ACC112 (cell line): ENCODE measurements at regions not wholly inside any gene's neighbourhood (a gene's known extent, or its start where the extent isn't known, plus 50 kb on each side); places are given as distances from the start of the nearest gene placed in this dataset.

Experiments
- H2AFZ ChIP-seq: fragments of 200-600 bp; sonication (generic); one replicate; pipeline ENCODE4 v1.6.0; 2017; ENCODE audit warnings: antibody characterized with exemption, low read length; ENCODE audit not compliant: unreplicated experiment
- H3K27ac ChIP-seq: fragments of 200-600 bp; sonication (generic); 2 replicates; pipeline ENCODE4 v1.5.1; 2014; ENCODE audit warnings: low read depth, mild to moderate bottlenecking, antibody characterized with exemption, low read length, moderate library complexity
- H3K27me3 ChIP-seq: fragments of 200-600 bp; sonication (generic); 2 replicates; pipeline ENCODE4 v1.6.1; 2014; ENCODE audit warnings: mild to moderate bottlenecking, antibody characterized with exemption, low read length, moderate library complexity, mixed read lengths; ENCODE audit not compliant: insufficient read depth
- H3K36me3 ChIP-seq: fragments of 200-600 bp; sonication (generic); 2 replicates; pipeline ENCODE4 v1.6.1; 2016; ENCODE audit warnings: mild to moderate bottlenecking, antibody characterized with exemption, low read length, moderate library complexity, mixed read lengths; ENCODE audit not compliant: insufficient read depth
- H3K4me1 ChIP-seq: fragments of 200-600 bp; sonication (generic); one replicate; pipeline ENCODE4 v1.6.1; 2016; ENCODE audit warnings: low read length, mixed read lengths; ENCODE audit not compliant: insufficient read depth, unreplicated experiment, control insufficient read depth
- H3K4me3 ChIP-seq: fragments of 200-600 bp; sonication (generic); 2 replicates; pipeline ENCODE4 v1.5.1; 2014; ENCODE audit warnings: mild to moderate bottlenecking, low read depth, low read length
- H3K79me2 ChIP-seq: fragments of 200-600 bp; sonication (generic); one replicate; pipeline ENCODE4 v1.6.0; 2016; ENCODE audit warnings: low read length; ENCODE audit not compliant: control insufficient read depth, unreplicated experiment, insufficient read depth

- Histone ChIP-seq H3K36me3 (no peaks in the 10 kb centered on the region), H3K27me3 (peaks cover 3% of the 10 kb centered on the region; the same call in 1 of the 2 replicates), H3K4me3 (no peak overlapping the region)
Measured at GRCh38 chr5:57608542-57608941, 125.9 kb upstream of the ACTBL2 start.

DNA sequence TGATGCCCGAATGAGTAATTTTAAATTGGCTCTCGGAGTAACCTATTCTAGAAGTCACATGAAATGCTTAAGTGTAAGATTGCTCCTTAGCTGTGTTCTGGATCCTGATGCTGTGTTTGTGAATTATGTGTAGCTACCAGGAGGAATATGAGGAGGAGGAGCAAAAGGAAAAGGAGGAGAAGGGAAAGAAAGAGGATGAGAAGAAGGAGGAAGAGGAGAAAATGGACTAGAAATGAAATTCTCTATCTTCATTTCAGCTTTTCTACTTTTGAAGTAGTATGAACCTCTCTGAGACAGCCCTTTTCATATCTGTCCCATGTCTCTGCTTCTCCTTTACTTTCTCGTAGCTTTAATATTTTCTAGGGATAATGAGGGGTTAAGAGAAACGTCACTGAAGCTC is 119.4 kb upstream of the ACTBL2 start:
- H3K4me1 ChIP-seq: no peaks in the 10 kb centered on the region
- no peaks in the 10 kb centered on the region for H3K79me2 ChIP-seq
- peaks cover 15% of the 10 kb centered on the region for H3K27me3 ChIP-seq
- no peak overlapping the region for H3K4me3 ChIP-seq
- no peaks in the 10 kb centered on the region for H3K36me3 ChIP-seq
- H3K27ac ChIP-seq: no peak overlapping the region
- no peak overlapping the region for H2AFZ ChIP-seq

More at GRCh38 chr5:57608542-57608941, 125.9 kb upstream of the ACTBL2 start:
- no peak overlapping the region for H2AFZ ChIP-seq
- H3K27ac ChIP-seq: no peak overlapping the region
- H3K79me2 ChIP-seq: no peaks in the 10 kb centered on the region
- no peaks in the 10 kb centered on the region for H3K4me1 ChIP-seq

DNA sequence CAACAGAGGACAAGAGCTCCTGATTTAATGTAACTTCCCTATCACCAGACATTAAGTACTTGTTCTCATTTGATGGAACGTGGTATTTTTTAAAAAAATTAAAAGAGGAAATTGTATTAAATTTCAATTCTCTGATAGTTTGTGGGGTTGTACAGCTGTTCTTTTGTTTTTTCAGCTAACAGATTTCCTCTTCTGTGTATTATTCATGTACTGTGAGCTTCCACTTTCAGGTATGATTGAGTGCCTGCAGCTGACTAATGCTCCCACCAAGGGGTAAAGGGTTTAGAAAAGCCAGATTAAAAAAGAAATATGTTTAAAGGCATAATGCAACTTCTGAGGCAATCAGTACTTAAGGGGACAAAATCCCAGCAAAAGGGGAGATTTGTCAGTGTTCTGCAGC is 117.7 kb upstream of the ACTBL2 start:
- Histone ChIP-seq H3K79me2 (no peaks in the 10 kb centered on the region), H3K27ac (no peak overlapping the region), H3K36me3 (no peaks in the 10 kb centered on the region), H3K4me1 (no peaks in the 10 kb centered on the region), H3K27me3 (peaks cover 15% of the 10 kb centered on the region), H3K4me3 (no peak overlapping the region), H2AFZ (no peak overlapping the region)

GRCh38 chr5:57598756-57599155 is 116.1 kb upstream of the ACTBL2 start:
- Histone ChIP-seq H3K4me3 (no peak overlapping the region), H3K4me1 (no peaks in the 10 kb centered on the region), H2AFZ (peak overlapping the region; percentile 69), H3K27me3 (peaks cover 14% of the 10 kb centered on the region), H3K36me3 (no peaks in the 10 kb centered on the region), H3K79me2 (no peaks in the 10 kb centered on the region), H3K27ac (no peak overlapping the region)

GRCh38 chr5:57598097-57598496 is 115.5 kb upstream of the ACTBL2 start:
- H3K4me3 ChIP-seq: no peak overlapping the region
- H3K27me3 ChIP-seq: peaks cover 12% of the 10 kb centered on the region
- H3K79me2 ChIP-seq: no peaks in the 10 kb centered on the region
- H2AFZ ChIP-seq: no peak overlapping the region
- H3K4me1 ChIP-seq: no peaks in the 10 kb centered on the region
- no peaks in the 10 kb centered on the region for H3K36me3 ChIP-seq
- no peak overlapping the region for H3K27ac ChIP-seq

GRCh38 chr5:57595523-57595991 is 112.9 kb upstream of the ACTBL2 start:
- no peaks in the 10 kb centered on the region for H3K4me1 ChIP-seq
- H3K4me3 ChIP-seq: no peak overlapping the region
- no peak overlapping the region for H2AFZ ChIP-seq
- no peaks in the 10 kb centered on the region for H3K27me3 ChIP-seq
- no peaks in the 10 kb centered on the region for H3K36me3 ChIP-seq
- H3K79me2 ChIP-seq: no peaks in the 10 kb centered on the region
- H3K27ac ChIP-seq: no peak overlapping the region

- Histone ChIP-seq H3K27ac (no peak overlapping the region), H3K4me3 (no peak overlapping the region), H3K4me1 (no peaks in the 10 kb centered on the region), H3K36me3 (no peaks in the 10 kb centered on the region), H3K27me3 (no peaks in the 10 kb centered on the region), H3K79me2 (no peaks in the 10 kb centered on the region), H2AFZ (no peak overlapping the region)
Measured at GRCh38 chr5:57594436-57594835, 111.8 kb upstream of the ACTBL2 start.

DNA sequence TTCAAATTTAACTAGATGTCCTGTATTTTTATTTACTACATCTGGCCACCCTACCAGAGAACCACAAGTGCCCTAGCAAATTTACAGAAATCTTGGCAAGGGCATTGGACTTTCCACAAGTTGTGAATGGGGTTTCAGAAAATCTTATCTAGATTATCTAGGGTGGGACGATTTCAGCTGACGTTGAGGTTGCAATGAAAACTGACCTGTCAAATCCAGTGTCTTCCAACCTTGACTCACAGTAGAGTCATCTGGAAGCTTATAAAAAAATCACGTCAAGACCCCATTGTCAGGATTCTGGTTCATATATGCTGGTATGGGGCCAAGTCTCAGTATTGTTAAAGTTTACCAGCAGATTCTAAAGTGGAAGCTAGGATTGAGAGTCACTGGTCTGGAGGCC is 109.6 kb upstream of the ACTBL2 start:
- no peak overlapping the region for H3K27ac ChIP-seq
- H3K4me3 ChIP-seq: no peak overlapping the region
- H3K27me3 ChIP-seq: no peaks in the 10 kb centered on the region
- no peak overlapping the region for H2AFZ ChIP-seq
- H3K4me1 ChIP-seq: no peaks in the 10 kb centered on the region
- H3K36me3 ChIP-seq: no peaks in the 10 kb centered on the region
- no peaks in the 10 kb centered on the region for H3K79me2 ChIP-seq

DNA sequence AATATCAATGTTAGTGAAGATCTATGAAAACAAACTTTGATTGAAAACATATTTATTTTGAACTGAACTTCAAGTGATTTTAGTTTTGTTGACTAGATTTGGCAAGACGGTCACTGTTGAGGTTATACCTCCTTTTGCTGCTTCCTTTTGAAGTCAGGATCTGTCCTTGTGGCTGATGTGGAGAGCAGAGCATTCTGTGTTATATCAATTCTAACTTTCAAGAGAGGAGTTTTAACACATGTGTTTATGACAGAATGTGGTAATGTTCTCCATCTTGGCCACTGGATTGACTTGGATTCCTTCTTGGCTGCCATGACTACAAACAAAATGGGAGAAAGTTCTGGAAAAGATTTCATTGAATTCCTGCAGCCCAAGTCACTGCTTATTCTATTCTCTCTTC is 104.0 kb upstream of the ACTBL2 start:
- Histone ChIP-seq H3K36me3 (no peaks in the 10 kb centered on the region), H3K4me3 (no peak overlapping the region), H3K79me2 (no peaks in the 10 kb centered on the region), H2AFZ (no peak overlapping the region), H3K27ac (no peak overlapping the region), H3K27me3 (no peaks in the 10 kb centered on the region), H3K4me1 (no peaks in the 10 kb centered on the region)

DNA sequence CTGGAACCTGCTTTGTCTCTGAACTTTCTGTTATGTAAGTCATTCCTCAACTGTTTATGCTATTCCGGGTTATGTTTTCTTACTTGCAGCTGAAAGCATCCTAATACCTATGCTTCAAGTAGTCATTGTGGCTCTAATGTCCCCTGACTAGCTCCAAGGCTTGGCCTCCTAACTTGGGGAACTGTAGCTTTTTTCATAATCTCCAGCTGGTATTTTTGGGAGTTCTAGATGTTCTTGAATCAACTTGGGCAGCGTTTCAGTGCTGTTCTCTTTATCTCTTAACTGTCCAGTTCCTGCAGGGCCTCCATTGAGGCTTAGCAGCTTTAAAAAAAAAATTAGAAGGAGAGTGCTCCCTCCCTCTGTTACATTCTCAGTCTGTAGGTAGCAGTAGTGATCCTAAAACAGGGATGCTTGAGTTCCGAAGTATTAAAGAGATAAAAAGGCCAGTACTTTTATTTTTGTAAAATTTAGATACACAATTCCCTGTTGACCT is 100.0 kb upstream of the ACTBL2 start:
- no peaks in the 10 kb centered on the region for H3K27me3 ChIP-seq
- no peaks in the 10 kb centered on the region for H3K36me3 ChIP-seq
- no peaks in the 10 kb centered on the region for H3K79me2 ChIP-seq
- no peak overlapping the region for H2AFZ ChIP-seq
- H3K4me1 ChIP-seq: no peaks in the 10 kb centered on the region
- H3K27ac ChIP-seq: no peak overlapping the region
- H3K4me3 ChIP-seq: no peak overlapping the region

- Histone ChIP-seq H3K4me1 (no peaks in the 10 kb centered on the region), H3K36me3 (no peaks in the 10 kb centered on the region), H2AFZ (no peak overlapping the region), H3K4me3 (no peak overlapping the region), H3K79me2 (no peaks in the 10 kb centered on the region), H3K27ac (no peak overlapping the region), H3K27me3 (no peaks in the 10 kb centered on the region)
Measured at GRCh38 chr5:57581772-57582171, 99.2 kb upstream of the ACTBL2 start.
